ENCODE measurements at regions not wholly inside any gene's neighbourhood (a gene's known extent, or its start where the extent isn't known, plus 50 kb on each side); places are given as distances from the start of the nearest gene placed in this dataset.
"Not testable (repeated sequence)": the region's sequence is repeated elsewhere in the genome, so short reads cannot be mapped to it uniquely, and the experiment has no call there.

- DNase-seq = no peak
- no peaks in the 10 kb centered on the region for H3K4me1 ChIP-seq
- no peaks in the 10 kb centered on the region for H3K36me3 ChIP-seq
- intact Hi-C loops (cut with micrococcal nuclease) = no loop called here
- H3K27me3 ChIP-seq (ENCODE audit: low read depth) = no peaks in the 10 kb centered on the region
- H3K27ac ChIP-seq (replicated peaks) = no peak overlapping the region
- no peak overlapping the region for H3K4me3 ChIP-seq
- no peak for TF ChIP-seq CTCF (IDR thresholded peaks at IDR 0.05; ENCODE audit: borderline replicate concordance)
- peaks cover 37% of the 10 kb centered on the region for H3K9me3 ChIP-seq (replicated peaks)
These were observed 1679.4 kb downstream of the OTOL1 start for GRCh38 chr3:163175970-163176369.

GRCh38 chr3:163172513-163172912, 1675.9 kb downstream of the OTOL1 start:
- DNase-seq; intact Hi-C loops (cut with micrococcal nuclease); H3K27ac ChIP-seq (replicated peaks): not testable (repeated sequence)

GRCh38 chr3:163166197-163166596, 1669.6 kb downstream of the OTOL1 start:
- Histone ChIP-seq H3K4me1 (no peaks in the 10 kb centered on the region), H3K27ac (replicated peaks) (no peak overlapping the region), H3K36me3 (no peaks in the 10 kb centered on the region), H3K9me3 (replicated peaks) (peaks cover 61% of the 10 kb centered on the region), H3K27me3 (ENCODE audit: low read depth) (no peaks in the 10 kb centered on the region), H3K4me3 (no peak overlapping the region)
- intact Hi-C loops (cut with micrococcal nuclease) = no loop called here
- no peak for TF ChIP-seq CTCF (IDR thresholded peaks at IDR 0.05; ENCODE audit: borderline replicate concordance)
- no peak for DNase-seq

More at GRCh38 chr3:163172513-163172912, 1675.9 kb downstream of the OTOL1 start:
- H3K4me1 ChIP-seq; H3K27me3 ChIP-seq (ENCODE audit: low read depth); H3K4me3 ChIP-seq; H3K36me3 ChIP-seq: not testable (repeated sequence)
- H3K9me3 ChIP-seq (replicated peaks) = peaks cover 69% of the 10 kb centered on the region

- TF ChIP-seq CTCF (IDR thresholded peaks at IDR 0.05; ENCODE audit: borderline replicate concordance) = no peak
- intact Hi-C loops (cut with micrococcal nuclease) = no loop called here
- DNase-seq = no peak
- no peaks in the 10 kb centered on the region for H3K4me1 ChIP-seq
- no peak overlapping the region for H3K4me3 ChIP-seq
- no peaks in the 10 kb centered on the region for H3K36me3 ChIP-seq
- H3K27me3 ChIP-seq (ENCODE audit: low read depth) = no peaks in the 10 kb centered on the region
- no peak overlapping the region for H3K27ac ChIP-seq (replicated peaks)
- H3K9me3 ChIP-seq (replicated peaks) = peaks cover 13% of the 10 kb centered on the region
These were observed 1662.7 kb downstream of the OTOL1 start for GRCh38 chr3:163159306-163159705.

- intact Hi-C loops (cut with micrococcal nuclease) = no loop called here
These were observed 1643.0 kb downstream of the OTOL1 start for GRCh38 chr3:163139600-163139999.

GRCh38 chr3:163138258-163138657, 1641.7 kb downstream of the OTOL1 start:
- Histone ChIP-seq H3K27me3 (ENCODE audit: low read depth) (no peaks in the 10 kb centered on the region), H3K9me3 (replicated peaks) (no peaks in the 10 kb centered on the region), H3K27ac (replicated peaks) (no peak overlapping the region), H3K4me1 (no peaks in the 10 kb centered on the region), H3K4me3 (no peak overlapping the region), H3K36me3 (no peaks in the 10 kb centered on the region)
- no peak for DNase-seq
- no peak for TF ChIP-seq CTCF (IDR thresholded peaks at IDR 0.05; ENCODE audit: borderline replicate concordance)
- intact Hi-C loops (cut with micrococcal nuclease) = no loop called here

More at GRCh38 chr3:163139600-163139999, 1643.0 kb downstream of the OTOL1 start:
- H3K27ac ChIP-seq (replicated peaks) = no peak overlapping the region
- H3K36me3 ChIP-seq = no peaks in the 10 kb centered on the region
- no peaks in the 10 kb centered on the region for H3K9me3 ChIP-seq (replicated peaks)
- no peak overlapping the region for H3K4me3 ChIP-seq
- no peaks in the 10 kb centered on the region for H3K27me3 ChIP-seq (ENCODE audit: low read depth)
- no peak for TF ChIP-seq CTCF (IDR thresholded peaks at IDR 0.05; ENCODE audit: borderline replicate concordance)
- H3K4me1 ChIP-seq = no peaks in the 10 kb centered on the region
- no peak for DNase-seq
